Thoracic aorta (tissue), 2 donors: ENCODE measurements at regions not wholly inside any gene's neighbourhood (a gene's known extent, or its start where the extent isn't known, plus 50 kb on each side); places are given as distances from the start of the nearest gene placed in this dataset.

Experiments used
- ATAC-seq: fragments of 150-250 bp; one replicate; pipeline ENCODE4 v1.8.0; 2017; ENCODE audit warnings: low read depth; ENCODE audit not compliant: insufficient number of reproducible peaks, low FRiP score
- DNase-seq: peaks from one replicate; pipeline ENCODE4 v3.0.0-alpha.2; 2020; ENCODE audit warnings: low spot score
- H3K27ac ChIP-seq, 2 donors: fragments of 200-600 bp; sonication (generic); 1 replicate in 1 of 2; 2 replicates in 1 of 2; pipeline ENCODE4 v1.5.1; 2016; ENCODE audit warnings: mild to moderate bottlenecking in 2 of 2, moderate library complexity in 2 of 2
- H3K27me3 ChIP-seq: fragments of 200-600 bp; sonication (generic); replicated peaks from 2 replicates; pipeline ENCODE4 v1.6.0; 2016; ENCODE audit warnings: mild to moderate bottlenecking; ENCODE audit not compliant: insufficient read depth
- H3K36me3 ChIP-seq: fragments of 200-600 bp; sonication (generic); one replicate; pipeline ENCODE4 v1.5.1; 2016
- H3K4me1 ChIP-seq, 2 donors: fragments of 200-600 bp; sonication (generic); 1 replicate in 1 of 2; 2 replicates in 1 of 2; pipeline versions ENCODE4 v1.5.1 to v1.6.0; 2016; ENCODE audit warnings: low read depth in 2 of 2, mild to moderate bottlenecking in 1 of 2; ENCODE audit not compliant: control insufficient read depth in 1 of 2
- H3K4me3 ChIP-seq: fragments of 200-600 bp; sonication (generic); 2 replicates; pipeline ENCODE4 v1.5.1; 2016; ENCODE audit warnings: mild to moderate bottlenecking
- H3K9me3 ChIP-seq: fragments of 200-600 bp; sonication (generic); 2 replicates; pipeline ENCODE4 v1.5.1; 2016
- CTCF ChIP-seq: fragments of 200-600 bp; sonication (generic); IDR thresholded peaks from one replicate; pipeline ENCODE4 v1.5.1; 2019; ENCODE audit warnings: antibody characterized with exemption

DNA sequence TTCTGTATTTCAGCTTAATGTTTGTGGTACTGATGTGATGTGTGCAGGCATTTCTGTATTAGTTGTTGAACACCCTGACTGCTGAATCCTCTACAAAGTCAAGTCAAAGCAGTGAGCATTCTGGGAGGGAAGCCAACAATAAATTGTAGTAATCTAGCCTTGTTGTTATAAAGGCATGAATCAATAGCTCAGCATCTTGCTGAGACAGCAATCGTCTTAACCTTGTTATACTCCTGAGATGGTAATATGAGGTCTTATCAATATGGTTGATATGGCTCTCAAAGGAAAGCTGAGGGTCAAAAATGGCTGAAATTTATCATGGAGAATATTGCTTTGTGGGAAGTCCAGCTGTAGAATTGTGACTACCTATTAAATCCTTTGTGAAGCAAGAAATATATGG, 299.4 kb downstream of the DNAJB9 start:
- no peak overlapping the region for H3K27ac ChIP-seq
- H3K27me3 ChIP-seq, result no peaks in the 10 kb centered on the region
- H3K9me3 ChIP-seq, result no peaks in the 10 kb centered on the region
- no peak overlapping the region for H3K4me3 ChIP-seq
- H3K36me3 ChIP-seq, result no peaks in the 10 kb centered on the region
- TF ChIP-seq CTCF, result no peak
- DNase-seq, result no peak
- H3K4me1 ChIP-seq, result no peaks in the 10 kb centered on the region
- ATAC-seq, result no peak

DNA sequence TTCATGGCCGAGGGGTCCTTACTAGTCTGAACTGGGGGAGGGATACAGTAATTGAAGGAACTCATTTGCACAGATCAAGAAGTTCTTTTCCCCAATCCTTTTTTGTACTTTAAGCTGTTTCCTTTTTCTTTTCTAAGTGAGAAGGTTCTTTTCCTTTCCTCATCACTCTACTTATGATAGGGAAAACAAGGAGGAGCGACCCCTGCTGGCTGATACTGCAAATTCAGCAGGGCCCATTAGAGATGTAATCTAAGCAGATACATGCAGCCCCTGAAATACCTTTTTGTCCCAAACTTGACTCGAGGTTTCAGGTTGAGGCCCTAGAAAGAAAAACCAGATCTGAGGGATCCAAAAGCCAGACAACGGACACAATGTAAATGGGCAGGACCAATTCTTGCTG, 305.5 kb downstream of the DNAJB9 start:
- ATAC-seq (no peak), DNase-seq (no peak)
- TF ChIP-seq CTCF, result no peak

DNA sequence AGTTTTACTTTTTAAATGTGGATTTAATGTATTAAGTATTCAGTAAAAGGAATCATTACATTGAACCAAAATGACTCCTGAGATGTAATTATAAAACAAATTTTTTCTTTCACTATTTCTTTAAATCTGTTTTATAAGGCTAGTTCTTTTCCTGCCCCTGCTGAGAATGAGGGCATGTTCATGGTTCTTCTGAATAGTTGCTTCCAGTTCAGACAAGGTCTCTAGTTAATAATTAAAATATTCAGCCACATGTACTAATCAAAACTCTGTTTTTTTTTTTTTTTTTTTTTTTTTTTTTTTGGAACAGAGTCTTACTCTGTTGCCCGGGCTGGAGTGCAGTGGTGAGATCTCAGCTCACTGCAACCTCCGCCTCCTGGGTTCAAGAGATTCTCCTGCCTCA, 321.2 kb downstream of the DNAJB9 start:
- Histone ChIP-seq H3K36me3 (no peaks in the 10 kb centered on the region), H3K27me3 (no peaks in the 10 kb centered on the region), H3K4me3 (no peak overlapping the region), H3K9me3 (no peaks in the 10 kb centered on the region), H3K4me1 (no peaks in the 10 kb centered on the region), H3K27ac (no peak overlapping the region)
- ATAC-seq (no peak), DNase-seq (no peak)
- TF ChIP-seq CTCF, result no peak

More for the DNA sequence above, 305.5 kb downstream of the DNAJB9 start:
- Histone ChIP-seq H3K36me3 (no peaks in the 10 kb centered on the region), H3K4me3 (no peak overlapping the region), H3K9me3 (no peaks in the 10 kb centered on the region), H3K27me3 (no peaks in the 10 kb centered on the region), H3K4me1 (no peaks in the 10 kb centered on the region), H3K27ac (no peak overlapping the region)

DNA sequence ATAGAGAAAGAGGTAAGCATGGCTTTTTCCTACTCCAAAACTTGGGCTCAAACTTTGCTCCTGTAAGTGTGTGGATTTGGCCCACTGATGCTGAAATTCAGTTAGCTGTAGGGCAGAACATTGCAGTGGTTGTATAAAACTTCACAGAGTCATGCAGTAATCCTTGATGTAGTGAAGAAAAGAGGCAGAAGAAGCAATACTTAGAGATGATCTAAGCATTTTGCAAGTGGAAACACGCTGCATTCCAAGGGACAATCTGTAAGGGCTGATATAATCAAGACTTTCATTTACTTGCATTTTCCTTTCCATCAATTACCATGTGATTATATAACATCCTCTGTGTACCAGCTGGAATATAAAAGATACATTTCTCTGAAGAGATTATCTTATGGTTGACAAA, 338.8 kb downstream of the DNAJB9 start:
- no peak overlapping the region for H3K27ac ChIP-seq
- no peaks in the 10 kb centered on the region for H3K27me3 ChIP-seq
- H3K9me3 ChIP-seq, result no peaks in the 10 kb centered on the region
- ATAC-seq, result no peak
- no peak for DNase-seq
- no peak overlapping the region for H3K4me3 ChIP-seq
- H3K36me3 ChIP-seq, result no peaks in the 10 kb centered on the region
- H3K4me1 ChIP-seq, result no peaks in the 10 kb centered on the region
- no peak for TF ChIP-seq CTCF

DNA sequence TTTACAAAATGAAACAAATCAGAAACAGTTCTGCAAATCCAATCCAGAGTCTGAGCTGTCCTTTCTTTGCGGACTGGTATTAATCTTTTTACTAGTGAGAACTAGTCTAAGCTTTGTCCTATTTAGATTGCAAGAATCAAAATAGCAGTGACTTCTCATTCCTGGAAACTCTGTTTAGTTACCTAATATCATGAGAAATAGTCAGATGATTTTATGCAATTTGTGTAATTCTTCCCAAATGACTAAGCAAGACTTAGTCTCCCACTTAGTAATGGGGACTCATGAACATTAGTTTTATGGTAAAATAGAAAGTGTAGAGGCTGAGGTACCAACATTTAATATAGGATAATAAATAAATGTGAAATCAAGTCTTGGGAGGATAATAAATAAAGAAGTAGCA, 341.3 kb downstream of the DNAJB9 start:
- H3K27ac ChIP-seq, result no peak overlapping the region
- H3K36me3 ChIP-seq, result no peaks in the 10 kb centered on the region

More for the DNA sequence above, 341.3 kb downstream of the DNAJB9 start:
- Histone ChIP-seq H3K4me1 (no peaks in the 10 kb centered on the region), H3K9me3 (no peaks in the 10 kb centered on the region), H3K4me3 (no peak overlapping the region), H3K27me3 (no peaks in the 10 kb centered on the region)
- no peak for ATAC-seq
- DNase-seq, result no peak
- TF ChIP-seq CTCF, result no peak
